DLD1 (cell line): ENCODE measurements at regions not wholly inside any gene's neighbourhood (a gene's known extent, or its start where the extent isn't known, plus 50 kb on each side); places are given as distances from the start of the nearest gene placed in this dataset.
"Not testable (repeated sequence)": the region's sequence is repeated elsewhere in the genome, so short reads cannot be mapped to it uniquely, and the experiment has no call there.

Experiments
- in situ Hi-C: cut with HindIII; loops from 2 replicates; pipeline ENCODE4 v1.10.0; 2017; ENCODE audit warnings: low sequenced_read_pairs

DNA sequence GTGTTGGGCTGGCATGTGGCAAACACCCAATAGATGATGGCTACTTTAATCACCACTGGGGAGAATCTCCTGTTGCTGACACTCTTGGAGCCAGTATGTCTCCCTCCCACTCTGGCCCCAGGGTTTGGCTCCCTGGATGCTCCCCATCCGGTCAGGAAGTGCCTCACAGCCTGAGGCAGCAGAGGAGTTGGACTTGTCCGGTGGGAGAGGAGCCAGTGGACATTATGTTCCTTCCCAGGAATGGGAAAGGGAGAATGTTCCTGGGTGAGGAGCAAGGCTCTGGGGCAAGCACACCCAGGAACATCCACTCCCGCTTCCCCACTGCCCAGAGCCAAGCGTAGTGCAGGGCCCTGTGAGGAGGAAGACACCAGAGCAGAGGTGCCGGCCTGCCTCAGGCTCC is 84.6 kb upstream of the NAV2 start:
- in situ Hi-C loops: no loop called here

DNA sequence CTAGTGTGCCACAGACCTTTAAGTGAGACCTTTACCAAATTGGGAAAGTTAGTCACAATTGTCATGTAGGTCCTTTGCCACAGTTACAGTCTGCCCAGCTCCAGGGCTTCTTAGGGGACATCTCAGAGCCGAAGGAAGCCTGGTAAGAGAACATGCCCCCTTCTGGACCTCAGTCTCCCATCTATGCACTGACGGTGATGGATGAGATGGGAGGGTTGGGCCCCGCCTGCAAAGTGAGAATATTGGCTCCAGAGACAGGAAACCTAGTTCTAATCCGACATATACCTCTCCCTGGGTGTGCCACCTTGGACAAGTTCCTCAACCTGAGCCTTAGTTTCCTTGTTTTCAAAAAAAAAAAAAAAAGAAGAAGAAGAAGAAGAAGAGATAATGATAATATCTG is 85.1 kb upstream of the NAV2 start:
- in situ Hi-C loops: no loop called here

DNA sequence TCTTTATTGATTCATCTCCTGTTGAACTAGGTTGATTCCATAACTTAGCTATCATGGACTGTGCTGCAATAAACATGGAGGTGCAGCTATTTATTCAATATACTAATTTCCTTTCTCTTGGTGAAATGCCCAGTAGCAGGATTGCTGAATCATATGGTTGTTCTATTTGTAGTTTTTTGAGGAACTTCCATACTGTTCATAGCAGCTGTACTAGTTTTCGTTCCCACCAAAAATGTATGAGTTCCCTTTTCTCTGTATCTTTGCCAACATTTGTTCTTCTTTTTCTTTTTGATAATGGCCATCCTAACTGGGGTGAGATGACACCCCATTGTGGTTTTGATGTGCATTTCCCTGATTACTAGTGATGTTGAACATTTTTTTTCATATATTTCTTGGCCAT is 87.2 kb upstream of the NAV2 start:
- in situ Hi-C loops: no loop called here

DNA sequence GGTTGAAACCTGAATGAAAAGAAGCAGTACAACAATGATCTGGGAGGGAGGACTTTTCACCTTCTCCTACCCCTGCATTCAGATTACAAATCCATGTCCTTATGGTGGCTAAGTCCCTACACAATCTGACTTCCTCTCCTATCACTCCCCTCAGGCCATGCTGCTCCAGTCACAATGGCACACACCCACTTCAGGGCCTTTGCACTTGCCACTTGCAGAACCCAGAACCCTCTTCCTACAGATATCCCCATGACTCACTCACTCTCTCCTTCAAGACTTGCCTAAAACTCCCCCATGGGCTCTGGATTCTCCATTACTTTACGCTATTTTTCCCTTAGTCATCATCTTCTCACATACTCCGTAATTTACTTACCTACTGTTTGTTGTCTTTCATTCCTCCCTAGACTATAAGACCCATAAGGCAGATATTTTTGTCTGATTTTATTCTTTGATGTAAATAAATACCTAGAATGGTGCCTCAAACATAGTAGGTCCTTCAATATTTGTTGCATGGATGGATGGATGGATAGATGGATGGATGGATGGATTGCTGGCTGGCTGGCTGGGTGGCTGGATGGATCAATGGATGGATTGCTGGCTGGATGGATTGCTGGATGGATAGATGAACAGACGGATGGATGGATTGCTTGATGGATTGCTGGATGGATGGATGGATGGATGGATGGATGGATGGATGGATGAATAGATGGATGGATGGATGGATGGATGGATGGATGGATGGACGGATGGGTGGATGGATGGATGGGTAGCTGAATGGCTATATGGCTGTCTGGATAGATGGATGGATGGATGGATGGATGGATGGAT is 94.7 kb upstream of the NAV2 start:
- in situ Hi-C loops: no loop called here

DNA sequence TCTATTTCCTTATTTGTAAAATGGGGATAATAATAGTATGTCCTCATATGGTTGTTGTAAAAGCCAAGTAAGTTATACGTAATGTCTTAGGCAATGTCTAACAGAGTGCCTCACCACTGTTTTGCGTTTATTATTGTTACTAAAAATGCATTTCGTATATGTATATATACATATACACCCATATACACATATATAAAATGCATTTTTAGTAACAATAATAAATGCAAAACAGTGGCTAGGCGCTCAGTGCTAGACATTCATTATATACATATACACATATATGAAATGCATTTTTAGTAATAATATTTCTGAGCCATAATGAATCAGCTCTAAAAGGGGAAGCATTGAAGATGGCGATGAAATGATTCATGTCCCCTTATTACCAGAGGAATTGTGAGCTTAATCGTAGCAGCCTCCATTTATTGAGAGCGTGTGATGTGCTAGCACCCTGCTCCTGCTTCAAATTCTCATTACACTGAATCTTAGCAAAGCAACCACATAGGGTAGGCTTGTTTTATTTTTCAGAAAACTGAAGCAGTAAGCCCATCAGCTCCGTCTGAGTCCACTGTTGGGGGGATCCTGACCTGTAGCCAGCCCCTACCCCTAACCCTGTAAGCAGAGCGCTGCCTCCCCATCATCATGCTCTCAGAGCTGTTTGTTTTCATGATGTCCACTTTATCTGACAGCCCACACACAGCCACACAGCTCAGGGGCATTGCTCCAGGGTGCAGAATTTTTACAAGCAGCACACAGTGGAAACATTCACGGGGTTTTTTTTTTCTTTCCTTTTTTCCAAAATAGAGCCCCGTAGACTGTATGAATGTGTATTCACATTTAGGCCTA is 97.1 kb upstream of the NAV2 start:
- in situ Hi-C loops: no loop called here

DNA sequence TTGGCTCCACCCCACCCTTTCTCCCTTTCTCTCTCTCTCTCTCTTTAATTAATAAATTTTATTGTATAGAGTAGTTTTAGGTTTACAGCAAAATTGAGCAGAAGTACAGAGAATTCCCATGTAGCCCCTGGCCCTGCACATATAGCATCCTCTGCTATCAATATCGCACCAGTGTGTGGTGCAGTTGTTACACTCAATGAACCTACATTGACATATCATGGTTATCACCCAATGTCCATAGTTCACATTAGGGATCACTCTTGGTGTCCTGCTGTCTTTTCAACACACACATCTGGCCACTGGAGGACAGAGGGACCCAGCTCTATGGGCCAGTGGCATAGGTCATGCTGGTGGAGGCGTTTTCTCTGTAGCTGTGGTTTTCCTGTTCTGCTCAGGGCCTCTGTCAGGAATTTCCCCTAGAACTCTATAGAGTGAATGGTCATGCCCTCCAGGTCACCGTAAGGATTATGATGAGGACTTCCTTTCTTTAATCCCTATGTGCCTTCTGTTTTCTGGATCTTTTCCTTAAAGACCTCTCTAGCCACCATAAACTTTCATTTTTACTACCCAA is 98.2 kb upstream of the NAV2 start:
- in situ Hi-C loops: no loop called here

DNA sequence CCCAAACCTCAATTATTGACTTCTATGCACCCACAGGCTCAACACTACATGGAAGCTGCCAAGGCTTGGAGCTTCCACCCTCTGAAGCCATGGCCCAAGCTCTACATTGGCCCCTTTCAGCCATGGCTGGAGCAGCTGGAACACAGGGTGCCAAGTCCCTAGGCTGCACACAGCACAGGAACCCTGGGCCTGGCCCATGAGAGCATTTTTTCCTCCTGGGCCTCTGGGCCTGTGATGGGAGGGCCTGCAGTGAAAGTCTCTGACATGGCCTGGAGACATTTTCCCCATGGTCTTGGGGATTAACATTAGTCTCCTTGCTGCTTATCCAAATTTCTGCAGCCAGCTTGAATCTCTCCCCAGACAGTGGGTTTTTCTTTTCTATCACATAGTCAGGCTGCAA is 100.6 kb upstream of the NAV2 start:
- in situ Hi-C loops: not testable (repeated sequence)

DNA sequence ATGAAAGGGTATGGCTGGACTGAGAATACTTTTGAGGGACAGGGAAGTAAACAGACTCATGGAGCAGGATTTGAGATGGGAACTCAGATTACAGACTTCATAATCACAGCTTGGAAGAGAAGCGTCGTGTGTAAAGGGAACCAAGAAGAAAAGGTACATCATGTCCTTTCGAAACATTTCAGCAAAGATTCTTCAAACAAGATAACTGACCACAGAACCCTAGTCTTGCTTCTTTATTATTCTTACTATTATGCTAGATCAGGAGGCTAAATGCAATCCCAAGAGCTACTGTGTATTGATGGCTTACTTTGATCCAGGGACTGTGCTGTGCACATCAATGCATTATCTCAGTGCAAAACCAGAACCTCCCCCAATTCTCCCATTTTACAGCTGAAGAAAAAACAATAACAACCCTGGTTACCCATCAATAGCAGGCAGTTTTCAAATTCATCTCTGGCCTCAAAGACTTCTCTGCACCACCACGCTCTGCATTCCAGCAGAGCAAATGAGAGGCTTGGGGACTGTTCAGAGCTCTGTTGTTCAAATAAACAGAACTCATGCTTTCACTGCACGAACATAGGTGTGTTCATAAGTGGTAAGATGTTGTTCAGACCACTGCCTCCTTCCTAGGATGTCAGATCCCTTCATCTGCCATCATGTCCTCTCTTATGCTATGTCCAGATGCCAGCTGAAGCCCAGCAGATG is 104.8 kb upstream of the NAV2 start:
- in situ Hi-C loops: no loop called here

DNA sequence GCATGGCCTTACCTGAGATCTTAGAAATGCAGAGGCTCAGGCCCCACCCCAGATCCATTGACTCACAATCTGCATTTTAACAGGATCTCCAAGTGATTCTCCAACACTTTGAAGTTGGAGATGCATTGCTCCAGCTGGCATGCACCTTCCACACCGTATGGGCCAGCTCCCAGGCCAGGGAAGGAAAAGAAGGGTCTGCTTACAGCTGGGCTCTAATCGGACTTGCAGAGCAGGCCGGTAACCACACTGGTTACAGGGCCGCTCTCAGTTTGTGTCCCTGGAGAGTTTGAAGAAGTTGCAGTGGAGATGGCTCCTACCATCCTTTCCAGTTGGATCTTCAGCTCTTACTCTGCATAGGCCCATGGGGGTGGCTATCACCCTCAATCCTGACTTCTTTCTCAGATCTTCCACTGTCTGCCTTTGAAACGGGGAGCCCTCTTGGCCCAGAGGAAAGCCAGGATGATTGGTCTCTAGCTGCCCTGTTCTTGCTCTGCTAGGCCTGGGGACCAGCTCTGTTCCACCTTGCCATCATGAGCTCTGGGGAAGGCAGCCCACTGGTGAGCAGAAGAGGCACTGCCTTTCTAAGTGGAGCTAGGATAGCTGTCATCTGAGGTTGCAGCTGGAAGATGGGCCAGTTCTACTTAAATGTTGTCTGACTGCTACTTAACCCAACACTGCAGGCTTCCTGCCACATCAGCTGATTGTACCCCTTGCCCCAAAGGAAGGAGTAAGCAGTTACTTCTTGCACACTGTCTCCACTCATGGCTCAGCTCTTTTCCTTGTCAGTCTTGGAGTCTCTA is 105.6 kb upstream of the NAV2 start:
- in situ Hi-C loops: no loop called here

DNA sequence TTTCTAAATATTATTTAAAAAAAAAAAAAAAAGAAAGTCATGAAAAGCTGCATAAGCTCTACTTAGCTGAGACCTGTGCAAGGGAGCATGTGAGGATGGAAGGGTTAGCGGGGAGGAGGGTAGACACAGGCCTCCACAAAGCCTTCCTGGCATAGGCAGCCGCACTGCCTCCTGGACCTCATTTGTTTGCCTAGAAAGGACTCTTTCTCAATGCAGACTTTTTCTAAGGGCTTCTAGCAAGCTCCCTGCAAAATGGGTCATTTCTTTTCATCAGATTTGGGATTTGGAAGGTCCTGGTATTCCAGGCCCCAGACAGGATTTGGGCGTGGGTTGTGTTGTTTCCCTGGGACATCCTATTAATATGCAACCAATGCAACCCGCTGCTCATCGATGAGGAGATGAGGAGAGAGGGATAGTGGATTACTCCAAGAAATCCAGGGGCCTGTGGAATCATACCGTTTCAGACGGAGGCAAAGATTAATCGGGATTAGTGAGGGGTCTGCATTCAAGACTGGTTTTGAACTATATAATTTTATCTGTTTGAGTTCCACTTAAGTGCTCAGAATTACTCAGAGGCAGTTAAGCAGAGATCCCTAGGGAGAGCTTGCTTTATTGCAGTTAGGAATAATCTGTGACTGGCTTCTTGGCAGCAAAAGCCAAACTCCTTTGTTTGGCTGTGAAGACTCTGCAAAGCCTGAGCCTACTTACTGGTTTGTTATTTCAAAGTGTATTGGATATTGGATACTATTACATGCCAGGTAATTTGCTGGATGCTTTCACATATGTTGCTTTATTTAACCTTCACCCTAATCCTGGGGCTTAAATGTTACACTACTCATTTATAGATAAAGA is 106.9 kb upstream of the NAV2 start:
- in situ Hi-C loops: no loop called here

DNA sequence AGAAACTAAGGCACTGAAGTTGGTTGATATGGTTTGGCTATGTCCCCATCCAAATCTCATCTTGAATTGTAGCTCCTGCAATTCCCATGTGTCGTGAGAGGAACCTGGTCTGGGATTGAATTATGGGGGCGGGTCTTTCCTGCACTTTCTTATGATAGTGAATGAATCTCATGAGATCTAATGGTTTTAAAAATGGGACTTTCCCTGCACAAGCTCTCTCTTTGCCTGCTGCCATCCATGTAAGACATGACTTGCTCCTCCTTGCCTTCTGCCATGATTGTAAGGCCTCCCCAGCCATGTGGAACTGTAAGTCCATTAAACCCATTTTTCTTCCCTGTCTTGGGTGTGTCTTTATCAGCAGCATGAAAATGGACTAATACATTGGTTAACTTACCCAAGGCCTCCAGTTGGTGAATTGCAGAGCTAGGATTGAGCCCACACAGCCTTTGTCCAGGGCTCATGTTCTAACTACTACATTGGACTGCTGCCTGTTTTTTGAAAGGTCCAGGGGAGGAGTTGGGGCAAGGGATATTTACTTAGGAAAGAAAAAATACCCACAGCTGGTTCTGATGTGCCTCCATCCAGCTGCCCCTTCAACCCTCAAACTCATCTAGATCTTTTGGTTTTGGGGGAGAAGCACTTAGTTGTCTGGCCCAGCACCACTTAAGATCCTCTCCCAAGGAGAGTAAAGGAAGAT is 107.8 kb upstream of the NAV2 start:
- in situ Hi-C loops: no loop called here

DNA sequence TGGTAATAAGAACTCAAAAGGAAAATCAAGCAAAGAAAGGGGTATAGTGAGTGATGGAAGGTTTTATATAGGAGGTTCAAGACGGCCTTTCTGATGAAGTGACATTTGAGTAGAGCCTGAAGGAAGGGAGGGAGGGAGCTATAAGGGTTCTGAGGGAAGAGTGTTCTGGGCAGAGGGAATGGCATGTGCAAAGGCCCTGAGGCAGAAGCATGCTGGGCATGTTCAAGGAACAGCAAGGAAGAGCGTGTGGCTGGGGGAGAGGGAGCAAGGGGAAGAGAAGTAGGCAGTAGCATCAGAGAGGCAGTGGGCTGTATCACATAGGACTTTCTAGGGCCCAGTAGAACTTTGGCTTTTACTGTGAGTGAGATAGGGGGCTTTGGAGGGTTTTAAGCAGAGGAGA is 108.9 kb upstream of the NAV2 start:
- in situ Hi-C loops: no loop called here

DNA sequence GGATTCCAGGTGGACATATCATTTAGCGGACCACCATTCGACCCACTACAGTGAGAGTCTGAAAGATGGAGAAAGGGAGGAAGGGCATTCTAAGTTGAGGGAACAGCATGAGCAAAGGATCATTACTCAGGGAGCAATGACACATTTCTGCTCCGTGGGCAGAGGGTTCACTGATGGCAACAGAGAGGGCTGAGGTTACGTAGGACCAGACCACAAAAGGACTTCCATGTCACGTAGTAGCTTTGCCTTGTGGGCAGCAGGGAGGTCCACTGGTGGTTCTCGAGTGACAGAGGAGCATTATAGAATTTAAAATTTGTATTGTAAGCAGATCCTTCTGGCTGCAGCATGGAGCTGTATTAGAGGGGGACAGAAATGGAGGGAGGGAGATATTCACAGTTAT is 109.7 kb upstream of the NAV2 start:
- in situ Hi-C loops: no loop called here

DNA sequence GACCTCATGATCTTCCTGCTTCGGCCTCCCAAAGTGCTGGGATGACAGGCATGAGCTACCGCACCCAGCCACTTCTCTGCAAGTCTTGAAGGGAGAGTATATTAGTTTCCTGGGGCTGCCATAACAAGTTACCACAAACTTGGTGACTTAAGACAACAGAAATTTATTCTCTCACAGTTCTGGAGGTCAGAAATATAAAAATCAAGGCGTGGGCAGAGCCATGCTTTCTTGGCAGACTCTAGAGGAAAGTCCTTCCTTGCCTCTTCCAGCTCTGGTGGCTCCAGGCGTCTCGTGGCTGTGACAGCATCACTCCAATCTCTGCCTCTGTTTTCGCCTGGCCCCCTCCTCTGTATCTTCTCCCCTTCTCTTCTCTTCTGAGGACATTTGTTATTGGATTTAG is 110.2 kb upstream of the NAV2 start:
- in situ Hi-C loops: no loop called here

DNA sequence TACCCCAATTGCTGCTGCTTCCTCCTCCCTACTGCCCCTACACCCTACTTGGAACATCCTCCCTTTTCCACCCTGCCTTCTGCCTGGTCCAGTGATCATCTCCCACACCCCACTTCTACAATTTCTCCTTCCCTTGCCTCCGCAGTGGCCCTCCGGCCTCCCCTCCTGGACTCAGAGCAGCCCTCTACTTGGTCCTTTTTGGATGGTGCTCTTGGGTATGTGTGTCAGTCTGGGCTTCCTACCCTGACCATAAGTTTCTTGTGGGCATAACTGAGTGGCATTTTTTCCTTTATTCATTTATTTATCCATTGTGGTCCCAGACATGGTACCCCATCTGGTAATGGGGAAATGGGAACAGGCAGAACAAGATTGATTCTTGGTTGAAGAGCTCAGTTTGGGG is 111.4 kb upstream of the NAV2 start:
- in situ Hi-C loops: no loop called here

DNA sequence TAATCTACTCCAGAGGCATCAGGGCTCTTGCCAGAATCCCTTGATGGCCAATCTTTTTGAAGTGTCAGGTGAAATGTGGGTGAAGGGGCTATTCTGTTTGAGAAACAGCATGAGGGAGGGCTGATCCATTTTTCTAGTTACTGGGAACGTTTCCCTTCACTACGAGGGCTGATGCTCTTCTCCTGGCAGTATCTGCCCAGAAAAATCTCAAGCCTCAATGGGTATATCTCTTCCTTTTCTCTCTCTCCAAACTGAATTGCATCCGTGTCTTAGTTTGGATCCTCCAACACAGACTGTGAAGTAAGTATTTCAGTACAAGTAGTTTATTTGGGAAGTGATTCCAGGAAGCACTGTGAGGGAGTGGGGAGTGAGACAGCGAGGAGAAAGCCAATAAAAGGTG is 113.0 kb upstream of the NAV2 start:
- in situ Hi-C loops: no loop called here

DNA sequence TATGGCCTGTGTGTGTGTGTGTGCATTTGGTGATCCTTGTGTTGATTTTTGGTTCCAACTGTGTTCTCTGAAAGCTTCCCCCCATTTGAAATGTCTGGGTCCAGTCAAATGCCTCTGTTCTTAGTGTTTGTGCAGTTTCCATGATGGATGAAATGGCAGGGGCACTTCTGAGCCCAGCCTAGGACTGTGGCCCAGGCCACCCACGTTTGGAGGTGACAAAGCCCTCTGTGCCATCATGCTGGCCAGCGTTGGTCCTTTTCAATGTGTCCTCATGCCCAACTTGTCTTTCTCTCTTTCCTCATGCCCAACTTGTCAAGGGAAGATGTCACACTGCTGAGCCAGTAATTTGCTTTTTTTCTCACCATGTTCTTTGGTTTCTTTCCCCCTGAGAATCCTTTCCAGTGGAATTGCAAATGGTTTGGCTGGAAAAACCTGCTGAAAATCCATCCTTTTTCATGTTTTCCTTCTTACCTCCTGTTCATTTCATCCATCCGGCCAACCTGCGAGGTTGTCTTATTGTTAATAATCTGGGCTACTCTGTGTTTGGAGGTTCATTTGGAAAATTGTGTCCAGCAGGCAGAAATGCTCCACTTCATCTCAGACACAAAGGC is 113.7 kb upstream of the NAV2 start:
- in situ Hi-C loops: no loop called here

DNA sequence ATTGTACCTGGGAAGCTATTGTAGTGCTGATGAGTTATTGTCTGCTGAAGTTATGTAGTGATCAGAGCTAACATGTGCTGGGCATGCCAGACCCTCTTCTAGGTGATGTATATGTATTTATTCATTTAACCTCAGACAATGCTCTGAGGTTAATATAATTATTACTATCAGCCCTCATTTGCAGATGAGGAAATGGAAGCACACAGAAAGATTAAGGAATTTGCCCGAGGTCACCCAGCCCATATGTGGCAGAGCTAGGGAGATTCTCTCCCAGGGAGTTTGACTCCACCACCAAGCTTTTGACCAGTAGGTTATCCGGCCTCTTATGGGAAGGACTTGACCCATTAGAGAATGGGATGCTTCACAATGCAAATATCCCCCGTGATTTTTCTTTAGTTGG is 114.2 kb upstream of the NAV2 start:
- in situ Hi-C loops: no loop called here

DNA sequence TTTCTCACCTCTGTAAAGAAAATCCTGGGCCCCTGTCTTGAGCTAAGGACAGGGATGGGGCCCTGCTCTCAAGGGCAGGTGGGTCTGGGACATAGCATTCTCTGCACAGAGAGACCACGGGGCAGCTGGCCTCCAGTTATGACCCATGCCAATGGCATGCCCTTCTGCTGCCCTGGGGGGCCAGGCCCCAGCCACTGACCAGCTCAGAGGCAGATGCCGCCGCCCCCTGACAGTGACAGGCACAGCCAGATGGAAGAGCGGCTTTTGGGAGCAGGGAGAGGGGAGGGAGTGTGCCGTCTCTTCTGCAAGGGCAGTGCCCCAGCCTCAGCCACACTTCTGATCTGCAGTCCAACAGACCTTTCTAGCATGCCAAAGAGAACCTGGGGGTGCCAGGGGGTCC is 114.8 kb upstream of the NAV2 start:
- in situ Hi-C loops: no loop called here
